NB4 (cell line): ENCODE measurements at regions not wholly inside any gene's neighbourhood (a gene's known extent, or its start where the extent isn't known, plus 50 kb on each side); places are given as distances from the start of the nearest gene placed in this dataset.
A peak's percentile ranks its signal among the peaks of the same experiment; 100 is the strongest.

Experiments used
- DNase-seq: peaks from one replicate; pipeline ENCODE4 v3.0.0; 2010; ENCODE audit warnings: low read depth
- H3K4me3 ChIP-seq: one replicate; pipeline ENCODE4 v1.5.1; 2011; ENCODE audit warnings: mild to moderate bottlenecking, low read depth, low read length, moderate library complexity
- CTCF ChIP-seq: IDR thresholded peaks from one replicate; pipeline ENCODE4 v1.5.1; 2012; ENCODE audit warnings: low read depth, low read length
- MYC ChIP-seq: IDR thresholded peaks from 2 replicates; pipeline ENCODE4 v1.6.1; 2011; ENCODE audit warnings: low read depth, low read length
- POLR2A ChIP-seq: IDR thresholded peaks from 2 replicates; pipeline ENCODE4 v1.6.1; 2011; ENCODE audit warnings: mild to moderate bottlenecking; ENCODE audit not compliant: insufficient read length; ENCODE audit errors: extremely low read depth
- TF ChIP-seq, protein P1 (sequence below): IDR thresholded peaks from 2 replicates; pipeline ENCODE4 v1.6.1; 2011; ENCODE audit warnings: low read depth, low read length

DNA sequence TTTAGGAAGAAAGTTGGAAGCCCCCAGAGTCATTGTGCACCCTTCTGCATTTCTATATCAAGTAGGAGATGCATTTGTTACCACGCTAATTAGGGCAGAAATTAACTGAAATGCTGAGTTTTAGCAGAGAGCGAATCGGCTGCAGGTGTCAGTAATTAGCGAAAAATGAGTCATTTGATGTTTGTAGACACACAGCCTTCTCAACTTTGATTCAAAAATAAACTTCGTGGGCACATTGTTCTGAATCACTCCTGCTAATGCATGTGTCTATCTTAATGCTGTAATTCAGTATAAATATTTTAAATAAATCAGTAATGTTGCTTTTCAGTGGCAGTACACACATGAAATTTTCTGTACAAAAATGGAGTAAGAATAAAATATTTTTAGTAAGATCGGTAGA is 109.5 kb upstream of the CARD11 start:
- TF ChIP-seq POLR2A = no peak
- no peak for TF ChIP-seq MYC
- TF ChIP-seq, protein P1, sequence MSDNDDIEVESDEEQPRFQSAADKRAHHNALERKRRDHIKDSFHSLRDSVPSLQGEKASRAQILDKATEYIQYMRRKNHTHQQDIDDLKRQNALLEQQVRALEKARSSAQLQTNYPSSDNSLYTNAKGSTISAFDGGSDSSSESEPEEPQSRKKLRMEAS = no peak
- no peak for TF ChIP-seq CTCF
- H3K4me3 ChIP-seq = no peak overlapping the region
- no peak for DNase-seq

DNA sequence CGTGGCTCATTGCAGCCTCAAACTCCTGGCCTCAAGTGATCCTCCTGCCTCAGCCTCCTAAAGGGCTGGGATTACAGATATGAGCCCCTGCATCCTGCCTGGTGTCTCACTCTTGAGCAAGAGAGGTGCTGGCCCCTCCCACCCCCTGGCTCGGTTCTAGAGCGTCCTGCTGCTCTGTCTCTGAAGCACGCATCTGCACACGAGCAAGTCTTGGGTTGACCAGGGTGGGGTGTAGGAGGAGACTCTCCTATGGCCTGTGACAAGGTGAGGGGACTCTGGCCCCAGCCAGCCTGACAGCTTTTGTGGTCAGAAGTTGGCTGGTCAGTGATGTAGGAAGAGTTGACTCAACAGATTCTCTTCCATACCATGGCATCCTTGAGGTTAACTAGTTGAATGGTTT is 110.7 kb upstream of the CARD11 start:
- H3K4me3 ChIP-seq = no peak overlapping the region
- TF ChIP-seq POLR2A = no peak
- no peak for DNase-seq

DNA sequence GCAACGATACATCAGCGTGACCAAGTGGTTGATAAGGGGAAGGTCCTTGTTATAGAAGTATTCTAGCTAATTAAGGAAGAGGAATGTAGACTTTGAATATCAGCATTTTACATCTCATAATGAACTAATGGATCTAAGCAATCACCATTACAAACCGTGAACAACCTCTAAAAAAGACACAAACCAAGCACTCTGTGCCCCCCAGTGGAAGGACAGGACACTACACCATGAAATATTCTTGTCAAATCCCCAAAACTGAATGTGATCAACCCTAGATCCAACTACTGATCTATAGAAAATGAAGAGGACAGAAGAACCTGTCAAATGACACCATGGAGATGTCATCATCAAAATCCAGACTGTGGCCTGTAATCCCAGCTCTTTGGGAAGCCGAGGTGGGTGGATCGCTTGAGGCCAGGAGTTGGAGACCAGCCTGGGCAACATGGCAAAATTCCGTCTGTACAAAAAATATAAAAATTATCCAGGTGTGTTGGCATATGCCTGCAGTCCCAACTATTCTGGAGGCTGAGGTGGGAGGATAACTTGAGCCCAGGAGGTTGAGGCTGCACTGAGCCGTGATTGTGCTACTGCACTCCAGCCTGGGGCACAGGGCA is 111.3 kb upstream of the CARD11 start:
- peak; percentile 86 for TF ChIP-seq CTCF
- no peak for TF ChIP-seq MYC
- H3K4me3 ChIP-seq = no peak overlapping the region
- peak; percentile 68 for DNase-seq

GRCh38 chr7:3156508-3156907 is 112.8 kb upstream of the CARD11 start:
- DNase-seq = no peak
- TF ChIP-seq POLR2A (no peak), MYC (no peak), CTCF (no peak)
- TF ChIP-seq, protein P1 = no peak
- H3K4me3 ChIP-seq = no peak overlapping the region

- no peak overlapping the region for H3K4me3 ChIP-seq
- TF ChIP-seq POLR2A (no peak), CTCF (no peak), MYC (no peak)
- TF ChIP-seq, protein P1 = no peak
- DNase-seq = no peak
Measured at GRCh38 chr7:3157566-3158287, 114.1 kb upstream of the CARD11 start.

DNA sequence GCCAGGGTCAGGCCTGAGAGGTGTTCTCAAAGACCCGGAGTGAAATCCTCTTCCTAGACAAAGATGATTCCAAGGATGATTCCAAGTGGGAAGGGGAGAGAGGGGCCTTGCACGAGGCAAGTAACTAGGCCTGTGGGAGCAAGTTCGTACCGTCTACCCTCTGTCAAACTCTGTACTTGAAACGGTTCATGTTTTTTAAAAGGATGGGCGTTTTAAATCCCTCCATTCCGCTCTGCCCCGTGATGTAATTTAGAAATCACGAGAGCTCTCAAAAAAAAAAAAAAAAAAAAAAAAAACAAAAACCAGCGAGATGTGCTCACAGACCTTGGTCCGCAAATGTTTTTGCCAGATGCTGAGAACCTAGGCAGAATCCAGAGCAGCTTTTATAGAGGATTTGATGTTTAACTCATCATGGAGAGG is 114.7 kb upstream of the CARD11 start:
- DNase-seq = no peak
- no peak for TF ChIP-seq MYC
- no peak for TF ChIP-seq CTCF
- no peak for TF ChIP-seq POLR2A
- TF ChIP-seq, protein P1 = no peak
- H3K4me3 ChIP-seq = no peak overlapping the region
